PC-9 (cell line): ENCODE measurements at regions not wholly inside any gene's neighbourhood (a gene's known extent, or its start where the extent isn't known, plus 50 kb on each side); places are given as distances from the start of the nearest gene placed in this dataset.

Experiments
- BruUV-seq: library from RNA; stranded (reverse); fragments of 400-500 nt; replicated peaks from 2 replicates; lab custom pipeline; 2021; lab: Mats Ljungman, UMichigan
- CTCF ChIA-PET: fragments of 300-600 bp; sonication (Branson Sonifier 250); formaldehyde crosslinking; loops from one replicate; lab custom pipeline; 2022; ENCODE audit warnings: antibody characterized with exemption; lab: Charles Lee
- POLR2A ChIA-PET: fragments of 300-600 bp; sonication (Branson Sonifier 250); formaldehyde crosslinking; loops from one replicate; lab custom pipeline; 2022; ENCODE audit warnings: antibody characterized with exemption; ENCODE audit not compliant: unreplicated experiment; lab: Charles Lee
- DNase-seq, 2 experiments: peaks; one replicate each; pipeline versions ENCODE4 v3.0.0 to v3.0.0-alpha.2; 2015 to 2022; ENCODE audit warnings: mixed read lengths in 1 of 2
- H2AFZ ChIP-seq: fragments of 200-600 bp; sonication (generic); 2 replicates; pipeline ENCODE4 v1.8.1; 2017; ENCODE audit warnings: antibody characterized with exemption
- H3F3A ChIP-seq: fragments of 200-600 bp; sonication (generic); 2 replicates; pipeline ENCODE4 v1.8.1; 2017; ENCODE audit warnings: antibody characterized with exemption, mild to moderate bottlenecking, low read depth; ENCODE audit not compliant: insufficient read depth
- H3K27ac ChIP-seq: fragments of 200-600 bp; sonication (generic); 2 replicates; pipeline ENCODE4 v1.6.1; 2016; ENCODE audit warnings: mixed run types
- H3K27me3 ChIP-seq: fragments of 200-600 bp; sonication (generic); 2 replicates; pipeline ENCODE4 v1.6.1; 2016; ENCODE audit warnings: low read depth, mixed run types; ENCODE audit not compliant: insufficient read depth
- H3K36me3 ChIP-seq: fragments of 200-600 bp; sonication (generic); 2 replicates; pipeline ENCODE4 v1.6.1; 2016; ENCODE audit warnings: low read depth, mixed run types
- H3K4me1 ChIP-seq: fragments of 200-600 bp; sonication (generic); replicated peaks from 2 replicates; pipeline ENCODE4 v1.6.1; 2016; ENCODE audit warnings: mixed run types; ENCODE audit not compliant: insufficient read depth
- H3K4me2 ChIP-seq: fragments of 200-600 bp; sonication (generic); 2 replicates; pipeline ENCODE4 v1.6.1; 2017; ENCODE audit warnings: mixed run types
- H3K4me3 ChIP-seq: fragments of 200-600 bp; sonication (generic); 2 replicates; pipeline ENCODE4 v1.6.1; 2016; ENCODE audit warnings: mixed run types
- H3K79me2 ChIP-seq: fragments of 200-600 bp; sonication (generic); 2 replicates; pipeline ENCODE4 v1.6.1; 2017; ENCODE audit warnings: low read depth, mixed run types
- H3K9me2 ChIP-seq: fragments of 200-600 bp; sonication (generic); 2 replicates; pipeline ENCODE4 v1.8.1; 2017; ENCODE audit warnings: mild to moderate bottlenecking; ENCODE audit not compliant: insufficient read depth
- H3K9me3 ChIP-seq: fragments of 200-600 bp; sonication (generic); 2 replicates; pipeline ENCODE4 v1.8.1; 2016; ENCODE audit warnings: low read depth; ENCODE audit not compliant: insufficient read depth
- H4K20me1 ChIP-seq: fragments of 200-600 bp; sonication (generic); 2 replicates; pipeline ENCODE4 v1.8.1; 2017; ENCODE audit not compliant: insufficient read depth
- EZH2 ChIP-seq: fragments of 200-600 bp; sonication (generic); IDR thresholded peaks from 2 replicates; pipeline ENCODE4 v1.8.0; 2017; ENCODE audit warnings: antibody characterized with exemption, low read depth
- intact Hi-C: fragments of 100-400 bp; cut with micrococcal nuclease; formaldehyde crosslinking; loops from one replicate; pipeline ENCODE4 v1.10.0; 2022; ENCODE audit not compliant: unreplicated experiment
- TF ChIP-seq, protein P1 (sequence below): fragments of 200-600 bp; sonication (generic); conservative IDR thresholded peaks from 2 replicates; pipeline ENCODE4 v1.6.1; 2017; ENCODE audit warnings: mixed run types, antibody characterized with exemption, mild to moderate bottlenecking, moderate library complexity

DNA sequence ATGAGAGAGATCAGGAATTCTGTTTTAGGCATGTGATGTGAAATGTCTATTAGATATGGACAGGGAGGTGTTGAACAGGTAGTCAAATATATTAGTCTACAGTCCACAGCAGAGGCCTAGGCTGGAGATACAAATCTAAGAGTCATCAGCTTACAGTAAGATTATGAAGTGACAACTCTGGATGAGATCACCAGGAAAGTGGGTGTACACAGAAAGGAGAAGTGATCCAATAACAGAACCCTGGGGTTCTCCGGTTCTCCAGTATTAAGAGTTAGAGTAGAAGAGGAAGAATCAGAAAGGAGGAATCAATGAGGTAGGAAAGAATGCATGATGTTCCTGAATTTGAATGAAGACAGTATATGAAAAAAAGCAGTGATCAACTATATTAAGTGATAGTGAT lies 362.3 kb downstream of the FIGN start:
- intact Hi-C loops: no loop called here
- H3K27ac ChIP-seq: no peak overlapping the region
- H3K4me3 ChIP-seq: no peak overlapping the region
- H2AFZ ChIP-seq: no peak overlapping the region
- no peaks in the 10 kb centered on the region for H3K4me1 ChIP-seq
- POLR2A ChIA-PET: no interaction called here
- H3K9me3 ChIP-seq: no peaks in the 10 kb centered on the region
- DNase-seq: no peak
- no peaks in the 10 kb centered on the region for H3K9me2 ChIP-seq
- CTCF ChIA-PET: no interaction called here
- no TSS peak for BruUV-seq
- no peaks in the 10 kb centered on the region for H3K36me3 ChIP-seq
- H3K79me2 ChIP-seq: no peaks in the 10 kb centered on the region
- H3K27me3 ChIP-seq: no peaks in the 10 kb centered on the region
- H4K20me1 ChIP-seq: no peaks in the 10 kb centered on the region
- H3K4me2 ChIP-seq: no peak overlapping the region
- TF ChIP-seq, protein P1, sequence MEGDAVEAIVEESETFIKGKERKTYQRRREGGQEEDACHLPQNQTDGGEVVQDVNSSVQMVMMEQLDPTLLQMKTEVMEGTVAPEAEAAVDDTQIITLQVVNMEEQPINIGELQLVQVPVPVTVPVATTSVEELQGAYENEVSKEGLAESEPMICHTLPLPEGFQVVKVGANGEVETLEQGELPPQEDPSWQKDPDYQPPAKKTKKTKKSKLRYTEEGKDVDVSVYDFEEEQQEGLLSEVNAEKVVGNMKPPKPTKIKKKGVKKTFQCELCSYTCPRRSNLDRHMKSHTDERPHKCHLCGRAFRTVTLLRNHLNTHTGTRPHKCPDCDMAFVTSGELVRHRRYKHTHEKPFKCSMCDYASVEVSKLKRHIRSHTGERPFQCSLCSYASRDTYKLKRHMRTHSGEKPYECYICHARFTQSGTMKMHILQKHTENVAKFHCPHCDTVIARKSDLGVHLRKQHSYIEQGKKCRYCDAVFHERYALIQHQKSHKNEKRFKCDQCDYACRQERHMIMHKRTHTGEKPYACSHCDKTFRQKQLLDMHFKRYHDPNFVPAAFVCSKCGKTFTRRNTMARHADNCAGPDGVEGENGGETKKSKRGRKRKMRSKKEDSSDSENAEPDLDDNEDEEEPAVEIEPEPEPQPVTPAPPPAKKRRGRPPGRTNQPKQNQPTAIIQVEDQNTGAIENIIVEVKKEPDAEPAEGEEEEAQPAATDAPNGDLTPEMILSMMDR: no peak
- TF ChIP-seq EZH2: no peak
- H3F3A ChIP-seq: no peaks in the 10 kb centered on the region

DNA sequence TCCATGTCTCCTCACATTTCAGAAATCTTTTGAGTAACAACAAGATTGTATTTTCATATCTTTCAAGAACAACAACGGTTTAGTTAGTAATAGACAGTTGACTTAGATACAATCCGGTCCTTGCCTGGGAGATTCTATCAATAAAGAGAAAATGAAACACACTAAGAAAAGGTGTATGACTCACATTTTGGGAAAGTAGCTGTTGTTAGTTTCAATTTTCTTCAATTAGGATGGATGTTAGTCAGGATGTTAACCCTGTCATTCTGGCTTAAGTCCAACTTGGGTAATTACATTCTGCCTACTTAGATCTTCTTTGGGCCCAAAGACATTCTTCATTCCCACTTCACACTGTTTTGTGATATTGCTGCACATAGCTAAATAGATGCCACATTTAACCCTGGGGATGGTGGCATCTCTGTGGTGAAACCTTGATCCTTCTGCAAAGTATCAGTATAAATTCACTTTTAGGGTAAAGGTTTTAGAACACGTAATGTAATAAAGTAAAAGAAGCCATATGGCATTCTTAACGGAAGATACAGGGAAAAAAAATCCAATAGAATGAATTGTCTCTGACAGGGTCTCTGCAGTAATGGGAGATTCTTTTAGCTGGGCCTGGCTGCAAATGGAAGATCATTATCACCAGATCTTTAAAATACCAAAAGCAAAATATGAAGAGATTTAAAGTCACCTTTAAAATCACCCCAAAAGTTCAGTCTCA lies 365.5 kb downstream of the FIGN start:
- no peak for DNase-seq
- no peaks in the 10 kb centered on the region for H3K79me2 ChIP-seq
- no peaks in the 10 kb centered on the region for H3K27me3 ChIP-seq
- no peak overlapping the region for H3K4me2 ChIP-seq
- intact Hi-C loops: no loop called here
- H3K36me3 ChIP-seq: no peaks in the 10 kb centered on the region
- H3K9me2 ChIP-seq: no peaks in the 10 kb centered on the region
- H3K4me3 ChIP-seq: no peak overlapping the region
- ChIA-PET CTCF (no interaction called here), POLR2A (no interaction called here)
- no peaks in the 10 kb centered on the region for H3K4me1 ChIP-seq
- H3K27ac ChIP-seq: no peak overlapping the region
- no peaks in the 10 kb centered on the region for H3K9me3 ChIP-seq
- no peaks in the 10 kb centered on the region for H3F3A ChIP-seq
- BruUV-seq: no TSS peak
- no peaks in the 10 kb centered on the region for H4K20me1 ChIP-seq
- TF ChIP-seq EZH2: no peak
- TF ChIP-seq, protein P1: no peak
- no peak overlapping the region for H2AFZ ChIP-seq

DNA sequence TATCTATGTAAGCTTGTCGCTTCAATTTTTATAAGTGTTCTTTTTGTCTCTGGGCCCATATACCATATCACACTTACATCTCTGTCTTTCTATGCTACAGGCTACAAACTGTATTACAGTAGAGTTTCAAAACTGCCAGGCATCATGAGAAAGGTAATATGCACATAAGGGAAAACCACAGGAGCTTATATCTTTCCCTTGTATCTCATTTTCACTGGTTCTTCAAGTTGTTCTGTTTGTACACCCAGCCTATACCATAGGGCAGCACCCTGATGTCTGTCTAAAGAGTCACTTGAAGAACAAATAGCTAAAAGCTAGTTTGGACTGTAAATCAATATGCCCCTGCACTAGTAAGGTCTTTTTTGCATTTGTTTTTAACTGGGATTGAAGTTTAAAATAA lies 366.7 kb downstream of the FIGN start:
- Histone ChIP-seq H3K27me3 (no peaks in the 10 kb centered on the region), H3K4me3 (no peak overlapping the region), H3K9me2 (no peaks in the 10 kb centered on the region), H3K4me2 (no peak overlapping the region), H2AFZ (no peak overlapping the region), H3K36me3 (no peaks in the 10 kb centered on the region), H3K27ac (no peak overlapping the region), H3K79me2 (no peaks in the 10 kb centered on the region), H3K9me3 (no peaks in the 10 kb centered on the region), H4K20me1 (no peaks in the 10 kb centered on the region), H3K4me1 (no peaks in the 10 kb centered on the region), H3F3A (no peaks in the 10 kb centered on the region)
- intact Hi-C loops: no loop called here
- TF ChIP-seq, protein P1: no peak
- no TSS peak for BruUV-seq
- POLR2A ChIA-PET: no interaction called here
- CTCF ChIA-PET: no interaction called here
- no peak for DNase-seq
